GM12892 (cell line): ENCODE measurements at regions not wholly inside any gene's neighbourhood (a gene's known extent, or its start where the extent isn't known, plus 50 kb on each side); places are given as distances from the start of the nearest gene placed in this dataset.

Source experiments
- POLR2A ChIP-seq: IDR thresholded peaks from 2 replicates; pipeline ENCODE4 v1.6.1; 2011; ENCODE audit warnings: low read depth, low read length, control low read depth
- POLR2AphosphoS5 ChIP-seq: IDR thresholded peaks from 2 replicates; pipeline ENCODE4 v1.6.1; 2011; ENCODE audit warnings: low read depth, low read length, control low read depth

DNA sequence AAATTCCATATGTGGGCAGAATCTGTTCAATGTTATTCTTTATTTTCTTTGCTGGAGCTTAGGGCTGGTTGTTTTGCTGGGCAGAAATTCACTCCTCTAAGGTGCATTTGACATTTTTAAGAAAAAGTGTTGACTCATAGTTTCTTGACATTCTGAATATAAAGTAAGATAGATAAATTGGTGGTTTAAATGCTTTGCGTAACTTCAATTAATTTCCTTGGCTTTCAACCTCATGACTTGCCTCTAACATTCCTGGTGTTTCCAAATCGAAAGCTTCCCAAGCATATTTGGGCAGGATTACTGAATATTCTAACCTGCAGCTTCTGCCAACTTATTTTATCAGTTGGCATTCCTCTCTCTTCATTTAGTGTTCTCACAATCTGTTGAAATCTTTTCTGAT, 718.7 kb upstream of the ADGRB3 start:
- no peak for TF ChIP-seq POLR2A
- no peak for TF ChIP-seq POLR2AphosphoS5
